GM21390 (cell line): ENCODE measurements at regions not wholly inside any gene's neighbourhood (a gene's known extent, or its start where the extent isn't known, plus 50 kb on each side); places are given as distances from the start of the nearest gene placed in this dataset.
"Not testable (repeated sequence)": the region's sequence is repeated elsewhere in the genome, so short reads cannot be mapped to it uniquely, and the experiment has no call there.

Source experiments
- ATAC-seq: cut with Tn5 transposase; IDR thresholded peaks from one replicate; pipeline ENCODE4 v1.9.1; 2021; ENCODE audit not compliant: unreplicated experiment

- no peak for ATAC-seq
These were observed 643.4 kb downstream of the ACTR3B start for GRCh38 chr7:153402721-153403541.

GRCh38 chr7:153404124-153404523, 644.6 kb downstream of the ACTR3B start:
- no peak for ATAC-seq

GRCh38 chr7:153404781-153405279, 645.3 kb downstream of the ACTR3B start:
- no peak for ATAC-seq

GRCh38 chr7:153405704-153406485, 646.3 kb upstream of the DPP6 start:
- no peak for ATAC-seq

GRCh38 chr7:153406486-153406872, 645.7 kb upstream of the DPP6 start:
- ATAC-seq, result no peak

GRCh38 chr7:153407291-153408046, 644.7 kb upstream of the DPP6 start:
- no peak for ATAC-seq

- ATAC-seq, result no peak
These were observed 643.5 kb upstream of the DPP6 start for GRCh38 chr7:153408360-153409335.

GRCh38 chr7:153409567-153410342, 642.4 kb upstream of the DPP6 start:
- ATAC-seq, result not testable (repeated sequence)

- not testable (repeated sequence) for ATAC-seq
These were observed 641.1 kb upstream of the DPP6 start for GRCh38 chr7:153410997-153411642.

- ATAC-seq, result not testable (repeated sequence)
These were observed 639.9 kb upstream of the DPP6 start for GRCh38 chr7:153412114-153412823.

GRCh38 chr7:153412824-153413198, 639.4 kb upstream of the DPP6 start:
- not testable (repeated sequence) for ATAC-seq

GRCh38 chr7:153413199-153413539, 639.0 kb upstream of the DPP6 start:
- ATAC-seq, result no peak

- no peak for ATAC-seq
These were observed 638.5 kb upstream of the DPP6 start for GRCh38 chr7:153413540-153414287.

- ATAC-seq, result no peak
These were observed 637.9 kb upstream of the DPP6 start for GRCh38 chr7:153414288-153414629.

GRCh38 chr7:153415632-153416031, 636.6 kb upstream of the DPP6 start:
- no peak for ATAC-seq

- no peak for ATAC-seq
These were observed 629.6 kb upstream of the DPP6 start for GRCh38 chr7:153422291-153423209.

- ATAC-seq, result no peak
These were observed 629.0 kb upstream of the DPP6 start for GRCh38 chr7:153423210-153423590.
